Caco-2 (cell line): ENCODE measurements at regions not wholly inside any gene's neighbourhood (a gene's known extent, or its start where the extent isn't known, plus 50 kb on each side); places are given as distances from the start of the nearest gene placed in this dataset.
"Not testable (repeated sequence)": the region's sequence is repeated elsewhere in the genome, so short reads cannot be mapped to it uniquely, and the experiment has no call there.

Experiments used
- BruUV-seq: library from RNA; stranded (reverse); fragments of 400-500 nt; replicated peaks from 2 replicates; lab custom pipeline; 2021; lab: Mats Ljungman, UMichigan
- CTCF ChIA-PET: fragments of 300-600 bp; sonication (Branson Sonifier 250); formaldehyde crosslinking; loops from one replicate; lab custom pipeline; 2022; ENCODE audit warnings: antibody characterized with exemption; lab: Charles Lee
- POLR2A ChIA-PET: fragments of 300-600 bp; sonication (Branson Sonifier 250); formaldehyde crosslinking; loops from one replicate; lab custom pipeline; 2022; ENCODE audit warnings: antibody characterized with exemption; lab: Charles Lee
- DNase-seq, 2 experiments: peaks; one replicate each; pipeline versions ENCODE4 v3.0.0 to v3.0.0-alpha.2; 2020 to 2022
- H3K27me3 ChIP-seq: replicated peaks from 2 replicates; pipeline ENCODE4 v1.6.0; 2011; ENCODE audit warnings: low read length; ENCODE audit not compliant: control insufficient read depth, insufficient read depth
- H3K36me3 ChIP-seq: 2 replicates; pipeline ENCODE4 v1.5.1; 2011; ENCODE audit warnings: low read length; ENCODE audit not compliant: control insufficient read depth, insufficient read depth
- H3K4me1 ChIP-seq: fragments of 250-450 bp; sonication (Bioruptor Pico); 2 replicates; pipeline ENCODE4 v1.5.1; 2020; ENCODE audit warnings: mild to moderate bottlenecking
- H3K4me3 ChIP-seq: 2 replicates; pipeline ENCODE4 v1.5.1; 2011; ENCODE audit warnings: low read depth, mild to moderate bottlenecking, control low read depth, low read length
- H3K9me3 ChIP-seq: fragments of 250-450 bp; sonication (Bioruptor Pico); 2 replicates; pipeline ENCODE4 v1.5.1; 2020; ENCODE audit warnings: mild to moderate bottlenecking, moderate library complexity
- H3K27ac Mint-ChIP-seq: one replicate; pipeline ENCODE4 v1.8.0; 2022; ENCODE audit warnings: mixed read lengths; ENCODE audit not compliant: unreplicated experiment
- H3K27me3 Mint-ChIP-seq: one replicate; pipeline ENCODE4 v1.8.0; 2022; ENCODE audit warnings: mixed read lengths; ENCODE audit not compliant: insufficient read depth, unreplicated experiment
- H3K36me3 Mint-ChIP-seq: one replicate; pipeline ENCODE4 v1.8.0; 2022; ENCODE audit warnings: mild to moderate bottlenecking, mixed read lengths; ENCODE audit not compliant: insufficient read depth, unreplicated experiment
- H3K4me1 Mint-ChIP-seq: one replicate; pipeline ENCODE4 v1.8.0; 2022; ENCODE audit warnings: low read depth, mixed read lengths; ENCODE audit not compliant: unreplicated experiment
- H3K4me3 Mint-ChIP-seq: one replicate; pipeline ENCODE4 v1.8.0; 2022; ENCODE audit warnings: mild to moderate bottlenecking, moderate library complexity, mixed read lengths; ENCODE audit not compliant: unreplicated experiment
- H3K9me3 Mint-ChIP-seq: one replicate; pipeline ENCODE4 v1.8.0; 2022; ENCODE audit warnings: mixed read lengths; ENCODE audit not compliant: unreplicated experiment
- intact Hi-C: fragments of 100-400 bp; cut with micrococcal nuclease; formaldehyde crosslinking; loops from one replicate; pipeline ENCODE4 v1.10.0; 2022; ENCODE audit not compliant: unreplicated experiment
- TF ChIP-seq, protein P1 (sequence below), 2 experiments: fragments of 200-600 bp in 1 of 2; IDR thresholded peaks; 1 replicate in 1 of 2; 2 replicates in 1 of 2; pipeline versions ENCODE4 v1.5.1 to v1.8.0; 2011 to 2022; ENCODE audit warnings: antibody characterized with exemption in 1 of 2, control low read depth in 1 of 2, inconsistent platforms in 1 of 2, low read depth in 1 of 2, low read length in 1 of 2, mild to moderate bottlenecking in 1 of 2, moderate library complexity in 1 of 2; ENCODE audit not compliant: insufficient read depth in 1 of 2, severe bottlenecking in 1 of 2, unreplicated experiment in 1 of 2

DNA sequence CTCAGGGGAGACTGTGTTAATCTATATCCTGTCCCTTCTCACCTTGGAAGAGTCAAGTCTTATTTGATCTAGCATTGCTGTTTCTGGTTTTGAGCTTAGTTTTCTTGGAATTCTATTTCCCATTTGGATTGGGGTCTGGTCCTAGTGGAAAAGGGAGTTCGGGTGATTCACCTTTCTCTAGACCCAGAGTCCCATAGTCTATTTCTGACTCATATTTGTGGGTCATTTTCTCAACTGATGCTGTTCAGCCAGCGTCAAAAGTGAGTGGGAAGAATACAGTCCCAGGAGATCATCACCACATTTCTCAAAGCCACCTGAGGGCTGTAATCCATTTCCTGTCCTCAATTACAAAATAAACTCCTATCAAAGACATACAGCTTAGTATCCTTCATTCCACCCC is 190.6 kb downstream of the LIPI start:
- H3K36me3 Mint-ChIP-seq, H3K27ac Mint-ChIP-seq, H3K27me3 ChIP-seq, CTCF ChIA-PET, H3K4me1 Mint-ChIP-seq, BruUV-seq, POLR2A ChIA-PET, H3K4me3 Mint-ChIP-seq, H3K4me3 ChIP-seq, intact Hi-C loops, H3K9me3 Mint-ChIP-seq, H3K36me3 ChIP-seq, H3K27me3 Mint-ChIP-seq, DNase-seq, H3K9me3 ChIP-seq, H3K4me1 ChIP-seq: not testable (repeated sequence)

DNA sequence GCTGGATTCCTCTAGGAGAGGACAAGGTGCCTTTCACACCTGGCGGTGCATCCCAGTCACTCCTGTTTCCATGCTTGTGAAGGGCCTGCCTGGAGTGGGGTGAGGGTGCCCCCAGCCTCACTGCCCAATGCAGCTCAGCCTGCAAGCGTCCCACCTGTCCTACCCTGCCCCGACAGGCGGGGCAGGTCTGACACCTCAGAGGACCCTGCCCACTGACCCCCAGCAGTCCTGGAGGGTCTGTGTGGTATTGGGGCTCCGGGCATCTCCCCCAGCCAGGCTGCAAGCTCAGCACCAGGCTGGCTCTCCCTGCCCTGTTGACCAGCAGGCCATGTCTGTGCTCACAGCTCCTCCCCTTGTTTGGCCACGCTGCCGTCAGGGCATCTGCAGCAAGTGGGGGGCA is 194.9 kb downstream of the LIPI start:
- H3K4me3 ChIP-seq, H3K27ac Mint-ChIP-seq, POLR2A ChIA-PET, H3K27me3 ChIP-seq, H3K36me3 ChIP-seq, BruUV-seq, H3K36me3 Mint-ChIP-seq, DNase-seq, H3K4me1 Mint-ChIP-seq, CTCF ChIA-PET, H3K9me3 Mint-ChIP-seq, intact Hi-C loops, H3K4me3 Mint-ChIP-seq, H3K27me3 Mint-ChIP-seq, H3K4me1 ChIP-seq, H3K9me3 ChIP-seq: not testable (repeated sequence)

DNA sequence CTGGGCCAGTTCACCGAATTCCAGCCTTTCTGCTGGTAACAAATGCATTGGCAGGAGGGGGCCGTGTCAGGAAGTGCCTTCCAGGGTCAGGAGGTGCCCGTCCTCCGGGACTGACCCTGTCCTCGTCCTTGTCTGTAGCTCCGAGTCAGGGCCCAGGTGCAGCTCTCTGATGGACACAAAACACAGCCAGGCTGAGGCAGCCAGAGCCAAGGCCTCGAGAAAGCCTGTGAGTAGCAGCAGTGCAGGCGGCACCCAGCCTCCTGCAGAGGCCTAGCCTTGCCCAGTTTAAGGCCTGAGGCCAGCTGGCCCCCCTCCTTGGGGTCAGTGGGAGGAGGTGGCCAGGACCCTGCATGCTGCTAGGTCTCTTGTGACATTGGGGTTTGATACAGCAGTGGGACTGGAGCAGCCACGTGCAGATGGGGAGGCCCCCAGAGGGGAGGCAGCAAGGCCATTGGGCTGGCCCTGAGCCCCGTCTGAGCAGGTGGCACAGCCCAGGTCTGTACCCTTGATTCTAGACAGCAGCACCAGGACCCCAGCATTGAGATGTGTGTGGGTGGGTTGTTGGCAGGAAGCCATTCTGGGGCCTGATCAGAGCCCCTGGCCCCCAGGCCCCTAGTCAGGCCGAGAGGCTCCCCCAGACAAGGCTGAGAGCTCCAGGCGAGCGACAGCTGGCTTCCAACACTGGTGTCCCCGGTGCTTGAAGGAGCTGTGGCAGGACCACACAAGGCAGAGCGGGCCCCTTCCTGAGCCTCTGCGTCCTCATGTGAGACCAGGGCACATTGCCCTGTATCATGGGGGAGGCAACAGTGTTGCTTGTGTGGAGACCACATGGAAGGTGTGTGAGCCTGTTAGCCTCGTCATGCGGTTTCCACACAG is 196.9 kb downstream of the LIPI start:
- intact Hi-C loops, H3K27me3 ChIP-seq, POLR2A ChIA-PET, H3K4me1 ChIP-seq, CTCF ChIA-PET, BruUV-seq, H3K36me3 Mint-ChIP-seq, H3K9me3 Mint-ChIP-seq, H3K4me3 Mint-ChIP-seq, H3K27me3 Mint-ChIP-seq, H3K9me3 ChIP-seq, H3K36me3 ChIP-seq, DNase-seq, H3K4me1 Mint-ChIP-seq, H3K27ac Mint-ChIP-seq, H3K4me3 ChIP-seq: not testable (repeated sequence)

DNA sequence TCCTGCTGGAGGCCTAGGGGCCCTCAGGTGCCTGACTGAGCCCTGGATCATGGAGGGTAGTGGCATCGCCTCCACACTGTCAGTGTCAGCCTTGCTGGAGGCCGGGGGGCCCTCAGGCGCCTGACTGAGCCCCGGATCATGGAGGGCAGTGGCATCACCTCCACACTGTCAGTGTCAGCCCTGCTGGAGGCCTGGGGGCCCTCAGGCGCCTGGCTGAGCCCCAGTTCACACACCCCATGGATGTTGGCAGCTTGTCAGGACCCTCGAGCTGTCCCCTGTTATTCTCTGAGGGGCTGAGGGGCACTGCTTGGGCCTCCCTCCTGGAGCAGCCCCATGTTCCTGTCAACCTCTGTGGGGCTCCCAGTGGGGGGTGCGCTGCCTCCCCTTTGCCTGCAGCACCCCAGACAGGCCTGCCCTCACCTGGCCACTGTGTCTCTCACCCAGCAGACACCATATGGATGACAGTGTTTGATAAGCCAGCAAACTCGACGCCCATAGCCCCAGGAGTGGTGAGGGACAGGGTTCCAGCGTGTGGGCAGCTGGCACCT is 197.6 kb downstream of the LIPI start:
- Histone ChIP-seq H3K27me3 (no peaks in the 10 kb centered on the region), H3K36me3 (no peaks in the 10 kb centered on the region), H3K9me3 (no peaks in the 10 kb centered on the region), H3K4me3 (no peak overlapping the region), H3K4me1 (no peaks in the 10 kb centered on the region)
- Mint-ChIP-seq H3K27ac (no peak overlapping the region), H3K27me3 (no peaks in the 10 kb centered on the region), H3K4me3 (no peak overlapping the region), H3K9me3 (no peaks in the 10 kb centered on the region), H3K4me1 (no peaks in the 10 kb centered on the region), H3K36me3 (no peaks in the 10 kb centered on the region)
- ChIA-PET CTCF (no interaction called here), POLR2A (no interaction called here)
- intact Hi-C loops: no loop called here
- BruUV-seq: no TSS peak
- TF ChIP-seq, protein P1, sequence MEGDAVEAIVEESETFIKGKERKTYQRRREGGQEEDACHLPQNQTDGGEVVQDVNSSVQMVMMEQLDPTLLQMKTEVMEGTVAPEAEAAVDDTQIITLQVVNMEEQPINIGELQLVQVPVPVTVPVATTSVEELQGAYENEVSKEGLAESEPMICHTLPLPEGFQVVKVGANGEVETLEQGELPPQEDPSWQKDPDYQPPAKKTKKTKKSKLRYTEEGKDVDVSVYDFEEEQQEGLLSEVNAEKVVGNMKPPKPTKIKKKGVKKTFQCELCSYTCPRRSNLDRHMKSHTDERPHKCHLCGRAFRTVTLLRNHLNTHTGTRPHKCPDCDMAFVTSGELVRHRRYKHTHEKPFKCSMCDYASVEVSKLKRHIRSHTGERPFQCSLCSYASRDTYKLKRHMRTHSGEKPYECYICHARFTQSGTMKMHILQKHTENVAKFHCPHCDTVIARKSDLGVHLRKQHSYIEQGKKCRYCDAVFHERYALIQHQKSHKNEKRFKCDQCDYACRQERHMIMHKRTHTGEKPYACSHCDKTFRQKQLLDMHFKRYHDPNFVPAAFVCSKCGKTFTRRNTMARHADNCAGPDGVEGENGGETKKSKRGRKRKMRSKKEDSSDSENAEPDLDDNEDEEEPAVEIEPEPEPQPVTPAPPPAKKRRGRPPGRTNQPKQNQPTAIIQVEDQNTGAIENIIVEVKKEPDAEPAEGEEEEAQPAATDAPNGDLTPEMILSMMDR (IDR thresholded peaks at IDR 0.05; ENCODE audit: insufficient read depth in 1 of 2, low read depth in 1 of 2, low read length in 1 of 2, severe bottlenecking in 1 of 2, unreplicated experiment in 1 of 2): no peak
- DNase-seq: no peak
